Activated CD4-positive, alpha-beta T cell treated with anti-CD3 and anti-CD28 coated beads, Interleukin-2, amount 50 U/mL, for 24 hours (primary cell): ENCODE measurements at regions not wholly inside any gene's neighbourhood (a gene's known extent, or its start where the extent isn't known, plus 50 kb on each side); places are given as distances from the start of the nearest gene placed in this dataset.
"Not testable (repeated sequence)": the region's sequence is repeated elsewhere in the genome, so short reads cannot be mapped to it uniquely, and the experiment has no call there.

Experiments
- DNase-seq, 2 donors: peaks; one replicate each; pipeline ENCODE4 v3.0.0-alpha.2; 2020; ENCODE audit warnings: low read depth in 1 of 2, low spot score in 1 of 2

DNA sequence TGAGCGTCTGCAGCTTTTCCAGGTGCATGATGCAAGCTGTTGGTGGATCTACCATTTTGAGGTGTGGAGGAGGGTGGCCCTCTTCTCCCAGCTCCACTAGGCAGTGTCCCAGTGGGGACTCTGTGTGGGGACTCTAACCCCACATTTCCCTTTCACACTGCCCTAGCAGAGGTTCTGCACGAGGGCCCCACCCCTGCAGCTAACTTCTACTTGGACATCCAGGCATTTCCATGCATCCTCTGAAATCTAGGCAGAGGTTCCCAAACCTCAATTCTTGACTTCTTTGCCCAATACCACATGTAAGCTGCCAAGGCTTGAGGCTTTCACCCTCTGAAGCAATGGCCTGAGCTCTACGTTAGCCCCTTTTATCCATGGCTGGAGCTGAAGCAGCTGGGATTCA, 61.4 kb upstream of the HGFAC start:
- not testable (repeated sequence) for DNase-seq

DNA sequence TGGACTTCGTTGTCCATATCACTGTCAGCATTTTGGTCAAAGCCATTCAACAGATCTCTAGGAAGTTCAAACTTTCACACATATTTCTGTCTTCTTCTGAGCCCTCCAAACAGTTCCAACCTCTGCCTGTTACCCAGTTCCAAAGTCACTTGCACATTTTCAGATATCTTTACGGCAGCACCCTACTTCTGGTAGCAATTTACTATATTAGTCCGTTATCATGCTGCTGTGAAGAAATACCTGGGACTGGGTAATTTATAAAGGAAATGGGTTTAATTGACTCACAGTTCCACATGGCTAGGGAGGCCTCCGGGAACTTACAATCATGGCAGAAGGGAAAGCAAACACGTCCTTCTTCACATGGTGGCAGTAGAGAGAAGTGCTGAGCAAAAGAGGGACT, 60.6 kb upstream of the HGFAC start:
- DNase-seq = not testable (repeated sequence)

DNA sequence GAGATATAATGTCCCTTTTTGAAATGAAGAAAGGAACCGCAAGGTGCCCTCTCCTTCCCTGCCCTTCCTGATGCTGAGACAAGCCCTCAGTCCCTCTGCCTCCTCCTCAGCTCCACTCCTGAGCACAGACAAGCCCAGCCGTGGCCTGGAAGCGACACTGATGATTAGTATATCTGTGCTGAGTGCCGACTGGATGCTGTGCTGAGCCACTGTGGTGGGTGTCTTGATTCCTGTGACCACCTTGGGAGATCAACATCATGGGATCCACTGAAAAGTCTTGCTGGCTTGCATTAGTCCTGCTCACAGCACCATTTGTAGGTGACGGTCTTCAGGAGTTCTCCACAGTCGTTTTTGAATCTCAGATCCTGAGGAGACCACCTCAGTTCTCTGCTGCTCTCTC, 59.5 kb upstream of the HGFAC start:
- no peak for DNase-seq

DNA sequence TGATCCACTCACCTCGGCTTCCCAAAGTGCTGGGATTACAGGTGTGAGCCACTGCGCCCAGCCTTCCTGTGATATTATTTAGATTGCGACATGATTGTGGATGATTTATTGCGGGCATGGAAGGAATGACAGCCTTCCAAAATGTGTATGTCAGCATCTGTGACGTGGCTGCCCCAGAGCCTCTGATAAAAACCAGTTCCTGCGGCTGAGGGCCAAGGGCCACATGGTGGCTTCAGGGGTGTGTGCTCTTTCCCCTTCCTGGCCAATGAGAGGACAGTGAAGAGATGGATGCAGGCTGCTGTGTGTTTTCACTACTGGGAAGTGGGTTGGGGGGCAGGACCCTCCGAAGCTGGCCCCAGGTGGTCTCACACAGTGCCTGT, 57.4 kb upstream of the HGFAC start:
- no peak for DNase-seq

GRCh38 chr4:3384771-3385710, 56.7 kb upstream of the HGFAC start:
- no peak for DNase-seq

DNA sequence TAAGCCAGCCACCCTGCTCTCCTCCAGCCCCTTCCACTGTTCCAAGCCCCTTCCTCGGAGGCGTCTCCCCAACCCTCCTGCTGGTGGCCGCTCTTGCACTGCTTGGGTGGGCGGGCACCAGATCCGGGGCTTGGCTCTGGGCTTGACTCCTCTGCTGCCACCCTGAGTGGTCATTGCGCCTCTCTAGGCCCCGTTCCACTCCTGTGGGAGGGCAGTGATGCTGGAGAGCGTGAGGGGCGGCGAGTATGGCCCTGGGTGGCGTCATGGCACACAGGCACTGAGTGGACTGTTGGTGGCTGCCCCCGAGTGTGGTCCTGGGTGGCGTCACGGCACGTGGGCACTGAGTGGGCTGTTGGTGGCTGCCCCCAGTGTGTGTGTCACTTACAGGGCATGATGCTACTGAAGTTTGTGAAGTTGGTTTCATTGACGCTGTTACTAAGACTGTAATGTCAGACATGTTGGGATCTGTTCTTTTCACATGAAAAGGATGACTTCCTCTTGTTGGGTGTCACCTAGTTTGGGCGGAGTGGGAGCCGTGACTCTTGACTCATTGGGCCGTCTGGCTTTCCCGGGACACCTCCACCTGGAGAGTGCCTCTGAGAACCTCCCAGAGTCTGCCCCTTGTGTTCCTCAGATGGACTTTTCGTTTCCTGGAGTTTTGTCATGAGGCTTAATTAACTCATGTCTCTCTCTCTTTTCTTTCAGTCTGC, 55.9 kb upstream of the HGFAC start:
- no peak for DNase-seq

DNA sequence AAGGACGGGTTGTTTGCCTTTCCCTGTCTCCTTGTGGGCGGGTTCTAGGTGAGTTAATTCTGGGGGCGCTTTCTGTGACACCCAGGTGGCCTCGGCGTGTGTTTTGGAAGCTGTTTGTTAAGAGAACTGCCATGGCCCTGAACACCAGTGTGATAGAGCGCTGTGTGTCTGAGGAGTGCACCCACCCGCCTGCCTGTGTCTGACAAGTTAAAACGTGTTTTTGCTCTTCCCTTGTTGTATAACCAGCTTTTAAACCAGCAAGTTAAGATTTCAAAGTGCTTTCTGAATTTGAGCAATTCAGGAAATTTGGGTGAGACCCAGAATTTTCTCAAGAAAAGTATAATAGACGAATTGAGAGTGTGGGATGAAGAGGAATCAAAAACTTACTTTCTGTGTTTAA, 55.2 kb upstream of the HGFAC start:
- DNase-seq = no peak

- DNase-seq = no peak
Measured at GRCh38 chr4:3387154-3387942, 54.4 kb upstream of the HGFAC start.

DNA sequence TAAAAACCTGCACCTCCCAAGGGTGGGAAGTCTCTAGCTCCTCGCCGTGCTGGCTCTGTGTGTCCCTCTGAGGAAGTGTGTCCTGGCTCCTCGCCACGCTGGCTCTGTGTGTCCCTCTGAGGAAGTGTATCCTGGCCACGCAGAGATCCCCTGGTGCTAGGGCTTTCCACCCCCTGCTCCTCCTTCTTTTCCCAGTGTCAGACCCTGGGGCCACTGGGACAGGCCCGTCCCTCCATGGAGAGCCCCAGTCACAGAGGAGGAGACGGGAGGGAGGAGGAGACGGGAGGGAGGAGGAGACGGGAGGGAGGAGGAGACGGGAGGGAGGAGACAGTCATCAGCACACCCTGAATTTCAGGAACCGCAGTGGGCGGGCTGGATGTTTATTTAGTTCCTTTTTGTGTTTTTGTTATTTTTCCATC, 53.8 kb upstream of the HGFAC start:
- no peak for DNase-seq

GRCh38 chr4:3388471-3389232, 53.1 kb upstream of the HGFAC start:
- no peak for DNase-seq

- DNase-seq = no peak
Measured at GRCh38 chr4:3389233-3390215, 52.2 kb upstream of the HGFAC start.

- DNase-seq = no peak
Measured at GRCh38 chr4:3390288-3390811, 51.4 kb upstream of the HGFAC start.

DNA sequence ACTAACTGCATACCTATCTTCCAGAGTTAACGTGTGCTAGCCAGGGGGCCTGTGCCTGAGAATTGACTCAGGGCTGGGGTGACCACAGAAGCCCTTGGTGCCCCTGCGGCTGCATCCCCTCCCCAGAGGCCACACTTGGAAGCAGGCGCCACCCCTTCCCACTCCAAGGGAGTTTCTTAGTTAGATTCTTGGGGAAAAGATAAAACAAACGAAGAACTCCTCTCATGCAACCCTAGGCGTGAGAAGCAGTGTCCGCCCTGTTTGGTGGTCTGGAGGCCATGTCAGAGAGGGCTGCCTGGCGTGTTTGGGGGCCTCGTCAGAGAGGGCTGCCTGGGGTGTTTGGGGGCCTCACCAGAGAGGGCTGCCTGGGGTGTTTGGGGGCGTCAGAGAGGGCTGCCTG, 50.3 kb upstream of the HGFAC start:
- no peak for DNase-seq
